HG03097 (cell line): ENCODE measurements at regions not wholly inside any gene's neighbourhood (a gene's known extent, or its start where the extent isn't known, plus 50 kb on each side); places are given as distances from the start of the nearest gene placed in this dataset.

Experiments used
- ATAC-seq: cut with Tn5 transposase; IDR thresholded peaks from one replicate; pipeline ENCODE4 v1.9.1; 2021; ENCODE audit not compliant: unreplicated experiment, low FRiP score

GRCh38 chr1:87505391-87505983 is 176.8 kb downstream of the LMO4 start:
- no peak for ATAC-seq

- no peak for ATAC-seq
Observed at GRCh38 chr1:87506147-87506546, 177.5 kb downstream of the LMO4 start.

- ATAC-seq: no peak
Observed at GRCh38 chr1:87508247-87508787, 179.6 kb downstream of the LMO4 start.

- no peak for ATAC-seq
Observed at GRCh38 chr1:87510540-87510939, 181.9 kb downstream of the LMO4 start.

GRCh38 chr1:87511449-87511848 is 182.8 kb downstream of the LMO4 start:
- ATAC-seq: no peak

- ATAC-seq: no peak
Observed at GRCh38 chr1:87512431-87512830, 183.8 kb downstream of the LMO4 start.

- no peak for ATAC-seq
Observed at GRCh38 chr1:87513255-87513654, 184.6 kb downstream of the LMO4 start.

GRCh38 chr1:87513966-87514660 is 185.4 kb downstream of the LMO4 start:
- ATAC-seq: no peak

- no peak for ATAC-seq
Observed at GRCh38 chr1:87515781-87516180, 187.1 kb downstream of the LMO4 start.

GRCh38 chr1:87518794-87519193 is 190.1 kb downstream of the LMO4 start:
- ATAC-seq: no peak

- ATAC-seq: no peak
Observed at GRCh38 chr1:87521452-87521851, 192.8 kb downstream of the LMO4 start.

GRCh38 chr1:87523466-87523865 is 194.8 kb downstream of the LMO4 start:
- ATAC-seq: no peak

- ATAC-seq: no peak
Observed at GRCh38 chr1:87524021-87524754, 195.5 kb downstream of the LMO4 start.

- ATAC-seq: no peak
Observed at GRCh38 chr1:87528754-87529517, 200.3 kb downstream of the LMO4 start.

GRCh38 chr1:87530042-87530807 is 201.5 kb downstream of the LMO4 start:
- ATAC-seq: no peak

GRCh38 chr1:87535551-87535950 is 206.9 kb downstream of the LMO4 start:
- ATAC-seq: no peak

GRCh38 chr1:87539147-87539546 is 210.5 kb downstream of the LMO4 start:
- ATAC-seq: no peak

GRCh38 chr1:87542697-87543096 is 214.0 kb downstream of the LMO4 start:
- ATAC-seq: no peak

GRCh38 chr1:87549738-87550137 is 221.1 kb downstream of the LMO4 start:
- no peak for ATAC-seq

GRCh38 chr1:87553511-87553910 is 224.8 kb downstream of the LMO4 start:
- no peak for ATAC-seq
